DOHH2 (cell line): ENCODE measurements at regions not wholly inside any gene's neighbourhood (a gene's known extent, or its start where the extent isn't known, plus 50 kb on each side); places are given as distances from the start of the nearest gene placed in this dataset.
A peak's percentile ranks its signal among the peaks of the same experiment; 100 is the strongest.

Experiments used
- H3F3A ChIP-seq: fragments of 200-600 bp; sonication (generic), shearing (Covaris generic); 2 replicates; pipeline ENCODE4 v1.6.0; 2016; ENCODE audit warnings: antibody characterized with exemption, mild to moderate bottlenecking; ENCODE audit not compliant: control insufficient read depth, insufficient read depth
- H3K27ac ChIP-seq: fragments of 200-600 bp; sonication (generic); 2 replicates; pipeline ENCODE4 v1.5.1; 2014; ENCODE audit warnings: low read depth, mild to moderate bottlenecking, low read length, moderate library complexity
- H3K27me3 ChIP-seq: fragments of 200-600 bp; sonication (generic); 2 replicates; pipeline ENCODE4 v1.6.1; 2014; ENCODE audit warnings: mild to moderate bottlenecking, low read length, mixed read lengths; ENCODE audit not compliant: control insufficient read depth
- H3K36me3 ChIP-seq: fragments of 200-600 bp; sonication (generic); 2 replicates; pipeline ENCODE4 v1.6.1; 2014; ENCODE audit warnings: mild to moderate bottlenecking, low read length, moderate library complexity, mixed read lengths; ENCODE audit not compliant: control insufficient read depth
- H3K4me1 ChIP-seq: fragments of 200-600 bp; sonication (generic); 2 replicates; pipeline ENCODE4 v1.6.1; 2014; ENCODE audit warnings: mild to moderate bottlenecking, low read length, mixed read lengths; ENCODE audit not compliant: control insufficient read depth
- H3K4me2 ChIP-seq: fragments of 200-600 bp; sonication (generic); 2 replicates; pipeline ENCODE4 v1.6.0; 2014; ENCODE audit warnings: mild to moderate bottlenecking, low read length, moderate library complexity
- H3K4me3 ChIP-seq: fragments of 200-600 bp; sonication (generic); 2 replicates; pipeline ENCODE4 v1.5.1; 2014; ENCODE audit warnings: mild to moderate bottlenecking, low read length, mixed read lengths
- H3K79me2 ChIP-seq: fragments of 200-600 bp; sonication (generic); 2 replicates; pipeline ENCODE4 v1.6.1; 2014; ENCODE audit warnings: mild to moderate bottlenecking, low read length, mixed read lengths; ENCODE audit not compliant: control insufficient read depth
- H3K9me2 ChIP-seq: fragments of 200-600 bp; sonication (generic); replicated peaks from 2 replicates; pipeline ENCODE4 v1.6.1; 2014; ENCODE audit warnings: mild to moderate bottlenecking, low read length, mixed read lengths; ENCODE audit not compliant: control insufficient read depth
- H3K9me3 ChIP-seq: fragments of 200-600 bp; sonication (generic); 2 replicates; pipeline ENCODE4 v1.6.1; 2014; ENCODE audit warnings: antibody characterized with exemption, low read length, mixed read lengths; ENCODE audit not compliant: control insufficient read depth, insufficient read depth
- H4K20me1 ChIP-seq: fragments of 200-600 bp; sonication (generic); 2 replicates; pipeline ENCODE4 v1.6.0; 2014; ENCODE audit warnings: low read depth, mild to moderate bottlenecking, antibody characterized with exemption, low read length, moderate library complexity; ENCODE audit not compliant: control insufficient read depth, insufficient read depth
- EZH2phosphoT487 ChIP-seq: fragments of 200-600 bp; sonication (generic); IDR thresholded peaks from 2 replicates; pipeline ENCODE4 v1.6.1; 2017; ENCODE audit warnings: borderline replicate concordance, mild to moderate bottlenecking, antibody characterized with exemption, low read length, moderate library complexity, mixed read lengths
- TF ChIP-seq, protein P1 (sequence below): fragments of 200-600 bp; sonication (generic); IDR thresholded peaks from one replicate; pipeline ENCODE4 v1.5.1; 2014; ENCODE audit warnings: antibody characterized with exemption, mild to moderate bottlenecking, low read depth, low read length; ENCODE audit not compliant: poor library complexity, severe bottlenecking

DNA sequence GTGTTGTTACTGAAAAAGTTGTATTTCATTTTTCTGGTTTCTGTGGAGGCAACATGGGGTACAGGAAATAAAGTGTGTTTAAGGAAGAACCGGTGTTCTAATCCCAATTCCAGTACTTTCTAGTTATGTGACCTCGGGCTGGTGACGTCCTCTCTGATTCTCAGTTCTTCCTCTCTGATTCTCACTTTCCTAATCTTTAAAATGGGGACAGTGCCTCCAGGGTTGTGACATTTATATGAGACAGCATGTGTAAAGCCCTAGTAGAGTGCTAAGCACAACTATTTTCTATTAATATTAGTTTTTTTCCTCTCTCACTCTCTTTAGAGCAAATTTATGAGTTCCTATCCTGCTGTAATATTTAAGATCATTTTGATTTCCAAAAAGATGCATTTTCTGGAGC is 50.9 kb upstream of the PTPDC1 start:
- H3K4me2 ChIP-seq: no peak overlapping the region
- H3K9me3 ChIP-seq: no peaks in the 10 kb centered on the region
- no peak overlapping the region for H3K27ac ChIP-seq
- H3F3A ChIP-seq: no peaks in the 10 kb centered on the region
- no peak for TF ChIP-seq EZH2phosphoT487
- TF ChIP-seq, protein P1, sequence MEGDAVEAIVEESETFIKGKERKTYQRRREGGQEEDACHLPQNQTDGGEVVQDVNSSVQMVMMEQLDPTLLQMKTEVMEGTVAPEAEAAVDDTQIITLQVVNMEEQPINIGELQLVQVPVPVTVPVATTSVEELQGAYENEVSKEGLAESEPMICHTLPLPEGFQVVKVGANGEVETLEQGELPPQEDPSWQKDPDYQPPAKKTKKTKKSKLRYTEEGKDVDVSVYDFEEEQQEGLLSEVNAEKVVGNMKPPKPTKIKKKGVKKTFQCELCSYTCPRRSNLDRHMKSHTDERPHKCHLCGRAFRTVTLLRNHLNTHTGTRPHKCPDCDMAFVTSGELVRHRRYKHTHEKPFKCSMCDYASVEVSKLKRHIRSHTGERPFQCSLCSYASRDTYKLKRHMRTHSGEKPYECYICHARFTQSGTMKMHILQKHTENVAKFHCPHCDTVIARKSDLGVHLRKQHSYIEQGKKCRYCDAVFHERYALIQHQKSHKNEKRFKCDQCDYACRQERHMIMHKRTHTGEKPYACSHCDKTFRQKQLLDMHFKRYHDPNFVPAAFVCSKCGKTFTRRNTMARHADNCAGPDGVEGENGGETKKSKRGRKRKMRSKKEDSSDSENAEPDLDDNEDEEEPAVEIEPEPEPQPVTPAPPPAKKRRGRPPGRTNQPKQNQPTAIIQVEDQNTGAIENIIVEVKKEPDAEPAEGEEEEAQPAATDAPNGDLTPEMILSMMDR: no peak
- H3K4me1 ChIP-seq: peaks cover 11% of the 10 kb centered on the region
- H4K20me1 ChIP-seq: no peaks in the 10 kb centered on the region
- H3K9me2 ChIP-seq: no peaks in the 10 kb centered on the region
- no peaks in the 10 kb centered on the region for H3K79me2 ChIP-seq
- H3K36me3 ChIP-seq: no peaks in the 10 kb centered on the region
- no peak overlapping the region for H3K4me3 ChIP-seq
- peaks cover 21% of the 10 kb centered on the region for H3K27me3 ChIP-seq

DNA sequence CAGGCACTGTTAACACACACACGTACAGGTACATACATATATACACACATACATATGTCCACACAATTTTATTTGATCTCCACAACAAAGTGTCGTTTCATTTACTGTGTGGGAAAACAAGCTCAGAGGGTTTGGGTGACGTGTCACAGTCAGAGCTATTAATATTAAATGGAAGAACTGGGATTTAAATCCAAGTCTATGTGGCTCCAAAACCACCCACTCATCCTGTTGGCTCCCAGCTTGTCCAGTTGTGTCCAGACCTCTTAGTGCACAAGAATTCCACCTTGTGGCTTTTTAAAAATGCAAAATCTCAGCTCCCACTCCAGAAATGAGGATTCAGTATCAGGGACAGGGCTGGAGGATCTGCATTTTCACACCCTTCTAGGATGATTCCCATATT is 52.3 kb upstream of the PTPDC1 start:
- H3K79me2 ChIP-seq: no peaks in the 10 kb centered on the region
- H3K4me2 ChIP-seq: no peak overlapping the region
- no peaks in the 10 kb centered on the region for H3K36me3 ChIP-seq
- H3K4me3 ChIP-seq: no peak overlapping the region
- H3K9me2 ChIP-seq: no peaks in the 10 kb centered on the region
- TF ChIP-seq, protein P1: no peak
- no peak for TF ChIP-seq EZH2phosphoT487
- peaks cover 24% of the 10 kb centered on the region for H3K27me3 ChIP-seq
- H3K4me1 ChIP-seq: peaks cover 11% of the 10 kb centered on the region
- H4K20me1 ChIP-seq: no peaks in the 10 kb centered on the region
- no peak overlapping the region for H3K27ac ChIP-seq
- H3K9me3 ChIP-seq: no peaks in the 10 kb centered on the region
- H3F3A ChIP-seq: no peaks in the 10 kb centered on the region

DNA sequence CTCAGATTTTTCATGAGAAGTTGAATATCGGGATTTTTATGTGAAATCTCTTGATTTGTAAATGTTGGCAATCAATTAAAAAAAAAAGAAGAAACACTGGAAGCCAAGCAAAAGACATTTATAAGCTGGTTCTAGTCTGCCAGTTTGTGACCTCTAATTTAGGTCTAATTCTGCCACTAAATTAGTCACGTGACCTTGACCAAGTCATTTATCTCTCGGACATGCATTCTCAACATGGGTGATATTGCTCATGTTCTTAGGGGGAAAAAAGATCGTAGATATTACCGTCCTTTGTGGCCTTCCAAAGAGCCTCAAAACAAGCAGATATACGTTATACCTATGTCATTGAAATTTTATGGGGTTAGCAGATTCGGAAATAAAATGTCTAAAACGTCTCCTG is 52.9 kb upstream of the PTPDC1 start:
- H3K79me2 ChIP-seq: no peaks in the 10 kb centered on the region
- H3K9me2 ChIP-seq: no peaks in the 10 kb centered on the region
- no peak overlapping the region for H3K27ac ChIP-seq
- peaks cover 11% of the 10 kb centered on the region for H3K4me1 ChIP-seq
- H3K4me3 ChIP-seq: peak overlapping the region; percentile 64
- H4K20me1 ChIP-seq: no peaks in the 10 kb centered on the region
- H3K27me3 ChIP-seq: peaks cover 24% of the 10 kb centered on the region
- TF ChIP-seq, protein P1: no peak
- TF ChIP-seq EZH2phosphoT487: no peak
- no peaks in the 10 kb centered on the region for H3F3A ChIP-seq
- no peaks in the 10 kb centered on the region for H3K9me3 ChIP-seq
- peak overlapping the region; percentile 75 for H3K4me2 ChIP-seq
- no peaks in the 10 kb centered on the region for H3K36me3 ChIP-seq
